C4-2B (cell line): ENCODE measurements at regions not wholly inside any gene's neighbourhood (a gene's known extent, or its start where the extent isn't known, plus 50 kb on each side); places are given as distances from the start of the nearest gene placed in this dataset.

Experiments used
- CTCF ChIP-seq: fragments of 450-650 bp; conservative IDR thresholded peaks from 2 replicates; pipeline ENCODE4 v1.5.1; 2017; ENCODE audit warnings: mild to moderate bottlenecking
- ZFX ChIP-seq: fragments of 450-650 bp; IDR thresholded peaks from 2 replicates; pipeline ENCODE4 v1.6.1; 2017

- TF ChIP-seq CTCF (no peak), ZFX (no peak)
Measured at GRCh38 chr6:164206807-164207423, 792.4 kb downstream of the QKI start.
